Brain pericyte (primary cell): ENCODE measurements at regions not wholly inside any gene's neighbourhood (a gene's known extent, or its start where the extent isn't known, plus 50 kb on each side); places are given as distances from the start of the nearest gene placed in this dataset.

Experiments
- DNase-seq: peaks from one replicate; pipeline ENCODE4 v3.0.0-alpha.2; 2012; ENCODE audit warnings: low read depth, low spot score

- DNase-seq, result no peak
Measured at GRCh38 chr3:188036375-188037194, 117.4 kb upstream of the LPP start.

GRCh38 chr3:188037195-188037718 lies 116.7 kb upstream of the LPP start:
- no peak for DNase-seq

DNA sequence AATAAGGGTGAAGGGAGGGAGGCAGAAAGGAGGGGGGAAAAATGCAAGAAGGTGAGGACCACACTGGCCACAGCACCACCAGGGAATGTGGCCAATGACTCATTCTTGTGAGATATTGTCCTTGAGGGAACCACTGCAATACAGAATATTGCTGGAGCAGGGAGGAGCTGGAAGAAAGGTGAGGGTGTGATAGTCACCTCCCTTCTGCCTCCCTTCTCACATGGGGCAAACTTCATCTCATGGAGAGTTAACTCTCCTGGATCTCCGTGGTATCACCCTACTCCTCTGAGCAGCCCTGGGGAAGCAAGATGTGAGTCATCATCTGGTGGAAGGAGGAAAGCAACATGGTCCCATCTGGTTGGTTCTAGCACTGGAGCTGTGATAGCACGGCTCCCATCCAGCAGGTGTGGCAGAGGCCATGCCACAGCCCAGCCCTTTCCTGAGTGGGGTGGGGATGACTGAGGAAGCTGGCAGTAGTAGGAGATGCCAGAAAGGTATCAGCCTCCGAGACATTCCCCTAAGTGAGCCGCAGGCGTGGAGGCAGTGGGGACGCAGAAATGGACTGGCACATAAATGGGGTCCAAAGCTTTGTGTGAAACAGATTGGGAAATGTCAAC lies 115.9 kb upstream of the LPP start:
- DNase-seq, result no peak

GRCh38 chr3:188041193-188041592 lies 112.8 kb upstream of the LPP start:
- DNase-seq, result no peak

- DNase-seq, result no peak
Measured at GRCh38 chr3:188041895-188042294, 112.1 kb upstream of the LPP start.

DNA sequence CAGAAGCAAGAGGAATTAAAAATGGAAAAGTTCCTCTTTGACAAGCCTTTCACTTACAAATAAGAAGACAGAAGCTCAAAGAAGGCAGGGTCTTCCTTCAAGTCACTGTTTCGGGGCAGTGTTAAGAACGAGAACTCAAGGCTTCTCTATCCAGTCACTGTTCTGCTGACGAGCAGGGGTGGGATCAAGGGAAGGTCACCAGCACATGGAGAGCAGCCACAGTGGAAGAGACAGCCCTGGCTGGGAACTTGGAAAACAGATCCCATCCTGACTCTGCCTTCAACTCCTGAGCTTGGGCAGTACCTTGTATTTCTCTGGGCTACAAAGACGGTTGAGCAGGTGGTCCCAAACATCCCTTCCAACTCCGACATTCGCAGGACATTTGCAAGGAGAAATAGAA lies 111.5 kb upstream of the LPP start:
- no peak for DNase-seq

GRCh38 chr3:188043891-188044290 lies 110.1 kb upstream of the LPP start:
- DNase-seq, result no peak

DNA sequence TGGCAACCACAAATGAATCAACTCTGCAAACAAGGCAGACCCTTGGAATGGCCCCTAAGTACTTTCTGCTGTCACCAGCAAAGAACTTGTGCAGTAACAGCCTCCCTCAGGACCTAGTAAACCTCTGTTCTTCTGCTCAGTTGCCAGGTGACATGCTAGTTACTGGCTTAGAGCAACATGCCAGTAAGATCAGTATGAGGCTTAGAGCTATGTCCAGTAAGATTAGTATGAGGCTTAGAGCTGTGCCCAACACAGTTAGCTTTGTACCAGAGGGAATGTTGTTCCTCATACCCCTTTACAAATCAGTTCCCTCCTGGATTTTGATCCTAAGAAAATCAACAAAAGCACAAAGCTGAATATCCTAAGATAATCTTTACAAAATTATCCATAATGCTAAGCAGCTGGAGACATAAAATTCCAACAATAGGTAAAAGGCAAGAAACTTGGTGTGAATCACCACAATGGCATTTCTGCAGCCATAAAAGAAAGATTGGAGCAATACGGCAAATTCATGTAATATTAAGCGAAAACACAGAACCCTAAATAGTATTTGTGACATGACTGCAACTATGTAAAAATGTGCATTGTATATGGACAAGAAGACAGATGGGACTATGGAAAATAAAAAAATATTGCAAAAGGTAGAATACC lies 107.3 kb upstream of the LPP start:
- no peak for DNase-seq

GRCh38 chr3:188047536-188047935 lies 106.4 kb upstream of the LPP start:
- DNase-seq, result no peak

GRCh38 chr3:188049606-188050530 lies 104.1 kb upstream of the LPP start:
- DNase-seq, result no peak

DNA sequence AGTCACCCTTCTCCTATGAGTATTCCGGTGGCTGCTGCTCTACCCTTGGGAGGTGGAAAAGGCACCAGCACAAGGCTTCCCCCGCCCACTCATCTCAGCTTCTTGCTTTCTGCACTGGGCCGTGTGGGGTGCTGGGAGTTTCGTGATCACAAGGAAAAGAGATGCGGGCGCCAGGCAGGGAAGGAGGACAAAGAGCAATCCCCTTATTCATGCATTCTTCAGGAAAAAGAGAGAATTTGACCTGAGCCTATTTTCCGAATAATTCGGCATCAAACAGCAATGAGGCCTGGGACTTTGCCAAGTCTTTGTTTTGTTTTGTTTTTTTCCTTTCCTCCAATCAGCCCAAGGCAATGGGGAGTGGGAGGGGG lies 102.2 kb upstream of the LPP start:
- no peak for DNase-seq

GRCh38 chr3:188052169-188053035 lies 101.6 kb upstream of the LPP start:
- DNase-seq, result peak; percentile 82

DNA sequence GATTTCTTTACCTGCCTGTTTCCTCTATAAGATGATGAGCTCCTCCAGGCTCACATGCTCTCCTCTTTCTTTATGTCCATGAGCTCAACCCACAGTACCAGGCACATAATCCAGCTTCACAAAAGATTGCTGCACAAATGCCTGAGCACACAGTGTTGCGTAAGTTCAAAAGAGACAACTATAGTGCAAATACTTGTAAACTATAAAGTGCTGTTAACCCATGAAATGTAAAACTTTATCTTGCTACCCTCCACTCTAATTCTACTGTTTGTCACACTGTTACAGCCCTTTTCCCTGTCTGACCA lies 101.0 kb upstream of the LPP start:
- no peak for DNase-seq

DNA sequence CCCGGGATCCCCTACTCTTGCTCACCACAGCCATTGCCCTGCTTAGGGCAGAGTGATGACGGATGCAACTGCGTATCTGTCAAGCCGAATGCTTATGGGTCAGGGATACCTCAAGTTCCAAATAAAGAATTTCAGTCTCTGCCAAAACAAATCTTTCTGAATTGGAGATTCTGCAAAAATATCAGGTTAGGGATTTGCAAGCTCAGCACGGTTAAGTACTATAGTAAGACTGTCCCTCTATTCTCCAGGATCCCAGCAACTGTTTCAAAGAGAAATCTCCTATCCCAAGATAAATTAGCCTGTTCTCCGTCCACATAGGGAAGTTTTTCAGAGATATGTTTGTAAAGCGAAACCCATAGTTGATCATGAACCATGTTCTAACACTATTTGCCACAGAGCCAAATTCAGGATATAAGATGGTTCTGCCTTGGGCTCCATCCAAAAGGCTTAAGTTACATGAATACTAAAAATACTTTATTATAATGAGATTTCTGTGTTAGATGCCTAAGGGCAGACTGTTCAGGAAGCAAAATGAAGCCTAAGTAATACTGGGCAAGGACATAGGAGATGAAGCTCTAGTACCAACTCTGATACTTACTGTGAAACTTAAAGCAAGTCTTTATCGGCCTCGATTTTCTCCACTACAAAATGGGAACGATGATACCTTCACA lies 100.1 kb upstream of the LPP start:
- no peak for DNase-seq

GRCh38 chr3:188054541-188054940 lies 99.4 kb upstream of the LPP start:
- no peak for DNase-seq

DNA sequence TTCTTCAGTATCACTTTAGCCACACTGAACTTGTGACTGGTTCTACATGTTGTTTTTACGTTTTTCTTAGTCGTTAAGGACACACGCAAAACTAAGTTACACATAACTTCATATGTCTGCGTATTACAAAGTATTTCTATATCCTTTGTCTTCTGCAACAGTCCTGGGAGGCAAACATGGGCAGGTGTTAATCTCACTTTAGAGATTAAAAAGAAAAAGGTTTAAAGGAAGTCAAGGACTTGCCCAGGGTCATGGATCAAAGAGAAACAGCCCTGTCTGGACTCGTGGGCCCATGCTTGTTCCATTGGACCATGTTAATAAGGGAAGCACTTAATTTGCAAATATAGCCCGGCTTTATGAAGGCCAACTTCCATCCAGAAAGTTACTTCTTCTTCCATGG lies 98.6 kb upstream of the LPP start:
- no peak for DNase-seq

DNA sequence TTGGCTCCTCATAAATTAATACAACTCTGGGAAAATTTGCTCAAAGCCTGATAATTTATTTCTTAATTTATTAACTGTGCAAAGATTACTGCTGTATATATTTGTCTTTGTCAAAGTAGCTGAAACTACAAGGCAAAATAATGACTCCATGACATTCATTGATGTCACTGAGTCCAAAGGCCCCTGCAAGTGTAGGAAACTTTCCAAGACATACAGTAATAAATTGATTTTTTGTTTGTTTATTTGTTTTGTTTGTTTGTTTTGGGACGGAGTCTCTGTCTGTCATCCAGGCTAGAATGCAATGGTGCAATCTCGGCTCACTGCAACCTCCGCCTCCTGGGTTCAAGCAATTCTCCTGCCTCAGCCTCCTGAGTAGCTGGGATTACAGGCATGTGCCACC lies 96.8 kb upstream of the LPP start:
- DNase-seq, result no peak

GRCh38 chr3:188058569-188059184 lies 95.3 kb upstream of the LPP start:
- DNase-seq, result no peak

GRCh38 chr3:188059351-188059750 lies 94.6 kb upstream of the LPP start:
- DNase-seq, result no peak
